ENCODE measurements at regions not wholly inside any gene's neighbourhood (a gene's known extent, or its start where the extent isn't known, plus 50 kb on each side); places are given as distances from the start of the nearest gene placed in this dataset.

- no peak for DNase-seq (ENCODE audit: low read depth)
Measured at GRCh38 chr2:41955316-41956043, 92.3 kb upstream of the PKDCC start.

GRCh38 chr2:41957431-41957830, 90.4 kb upstream of the PKDCC start:
- no peak for DNase-seq (ENCODE audit: low read depth)

- DNase-seq (ENCODE audit: low read depth) = no peak
Measured at GRCh38 chr2:41958251-41958650, 89.6 kb upstream of the PKDCC start.

- DNase-seq (ENCODE audit: low read depth) = no peak
Measured at GRCh38 chr2:41958775-41959174, 89.0 kb upstream of the PKDCC start.

- no peak for DNase-seq (ENCODE audit: low read depth)
Measured at GRCh38 chr2:41959760-41960159, 88.1 kb upstream of the PKDCC start.

GRCh38 chr2:41962922-41963622, 84.7 kb upstream of the PKDCC start:
- DNase-seq (ENCODE audit: low read depth) = no peak

GRCh38 chr2:41963661-41964525, 83.9 kb upstream of the PKDCC start:
- no peak for DNase-seq (ENCODE audit: low read depth)

GRCh38 chr2:41965173-41965908, 82.5 kb upstream of the PKDCC start:
- DNase-seq (ENCODE audit: low read depth) = no peak

- no peak for DNase-seq (ENCODE audit: low read depth)
Measured at GRCh38 chr2:41965909-41966295, 81.9 kb upstream of the PKDCC start.

- no peak for DNase-seq (ENCODE audit: low read depth)
Measured at GRCh38 chr2:41966431-41966893, 81.4 kb upstream of the PKDCC start.

GRCh38 chr2:41966920-41967319, 80.9 kb upstream of the PKDCC start:
- DNase-seq (ENCODE audit: low read depth) = no peak

- DNase-seq (ENCODE audit: low read depth) = no peak
Measured at GRCh38 chr2:41967476-41968181, 80.2 kb upstream of the PKDCC start.

- no peak for DNase-seq (ENCODE audit: low read depth)
Measured at GRCh38 chr2:41968182-41968578, 79.6 kb upstream of the PKDCC start.

- DNase-seq (ENCODE audit: low read depth) = no peak
Measured at GRCh38 chr2:41970988-41971660, 76.7 kb upstream of the PKDCC start.

- no peak for DNase-seq (ENCODE audit: low read depth)
Measured at GRCh38 chr2:41972179-41972578, 75.6 kb upstream of the PKDCC start.

- DNase-seq (ENCODE audit: low read depth) = no peak
Measured at GRCh38 chr2:41972819-41973218, 75.0 kb upstream of the PKDCC start.

- no peak for DNase-seq (ENCODE audit: low read depth)
Measured at GRCh38 chr2:41973871-41974270, 74.0 kb upstream of the PKDCC start.

GRCh38 chr2:41981417-41981816, 66.4 kb upstream of the PKDCC start:
- no peak for DNase-seq (ENCODE audit: low read depth)

- no peak for DNase-seq (ENCODE audit: low read depth)
Measured at GRCh38 chr2:41985573-41986095, 62.2 kb upstream of the PKDCC start.

- DNase-seq (ENCODE audit: low read depth) = no peak
Measured at GRCh38 chr2:41989501-41990180, 58.2 kb upstream of the PKDCC start.

Data from stimulated activated CD8-positive, alpha-beta memory T cell treated with anti-CD3 and anti-CD28 coated beads, Interleukin-7, amount 100 ng/mL, for 24 hours (primary cell).